GM12892 (cell line): ENCODE measurements at regions not wholly inside any gene's neighbourhood (a gene's known extent, or its start where the extent isn't known, plus 50 kb on each side); places are given as distances from the start of the nearest gene placed in this dataset.

Source experiments
- POLR2A ChIP-seq: IDR thresholded peaks from 2 replicates; pipeline ENCODE4 v1.6.1; 2011; ENCODE audit warnings: low read depth, low read length, control low read depth
- POLR2AphosphoS5 ChIP-seq: IDR thresholded peaks from 2 replicates; pipeline ENCODE4 v1.6.1; 2011; ENCODE audit warnings: low read depth, low read length, control low read depth
- TAF1 ChIP-seq: IDR thresholded peaks from 2 replicates; pipeline ENCODE4 v1.6.1; 2011; ENCODE audit warnings: low read depth, mild to moderate bottlenecking, control low read depth, low read length, borderline replicate concordance

GRCh38 chr7:136117539-136117938 lies 140.4 kb upstream of the MTPN start:
- no peak for TF ChIP-seq POLR2AphosphoS5
- no peak for TF ChIP-seq POLR2A
- TF ChIP-seq TAF1: no peak
